GM12878 (cell line): ENCODE measurements at regions not wholly inside any gene's neighbourhood (a gene's known extent, or its start where the extent isn't known, plus 50 kb on each side); places are given as distances from the start of the nearest gene placed in this dataset.

Source experiments
- ATF7 ChIP-seq: fragments of 450-650 bp; IDR thresholded peaks from 2 replicates; pipeline ENCODE4 v1.6.1; 2016; ENCODE audit warnings: low read depth, mild to moderate bottlenecking
- CBX5 ChIP-seq: sonication (generic); IDR thresholded peaks from 2 replicates; pipeline ENCODE4 v1.6.1; 2016; ENCODE audit warnings: low read depth, moderate library complexity, mild to moderate bottlenecking, inconsistent platforms
- EZH2 ChIP-seq: IDR thresholded peaks from 2 replicates; pipeline ENCODE4 v1.6.1; 2012; ENCODE audit warnings: low read depth, mild to moderate bottlenecking, control low read depth, inconsistent platforms, low read length, borderline replicate concordance; ENCODE audit not compliant: control insufficient read depth
- GABPA ChIP-seq: IDR thresholded peaks from 2 replicates; pipeline ENCODE4 v1.6.1; 2014; ENCODE audit warnings: antibody characterized with exemption, low read depth, mild to moderate bottlenecking, inconsistent platforms
- HDAC6 ChIP-seq: fragments of 200-600 bp; sonication (generic); IDR thresholded peaks from one replicate; pipeline ENCODE4 v1.8.0; 2017; ENCODE audit warnings: antibody characterized with exemption; ENCODE audit not compliant: unreplicated experiment
- MYB ChIP-seq: fragments of 150-350 bp; IDR thresholded peaks from 2 replicates; pipeline ENCODE4 v1.6.1; 2014; ENCODE audit warnings: mild to moderate bottlenecking, low read depth, low read length, borderline replicate concordance
- NFYB ChIP-seq: IDR thresholded peaks from 2 replicates; pipeline ENCODE4 v1.6.1; 2011; ENCODE audit warnings: low read depth, mild to moderate bottlenecking, low read length, improper control_type of control experiment, moderate library complexity; ENCODE audit not compliant: insufficient read depth
- NR2F1 ChIP-seq: fragments of 450-650 bp; conservative IDR thresholded peaks from 2 replicates; pipeline ENCODE4 v1.6.1; 2017; ENCODE audit warnings: mild to moderate bottlenecking
- POU2F2 ChIP-seq: IDR thresholded peaks from 3 replicates; pipeline ENCODE4 v1.6.1; 2011; ENCODE audit warnings: low read depth, mild to moderate bottlenecking, low read length, borderline replicate concordance
- SP1 ChIP-seq: IDR thresholded peaks from one replicate; pipeline ENCODE4 v1.6.1; 2011; ENCODE audit warnings: low read depth, low read length
- TF ChIP-seq, protein P1 (sequence below): fragments of 450-650 bp; IDR thresholded peaks from 2 replicates; pipeline ENCODE4 v1.6.1; 2017; ENCODE audit warnings: low read depth, mild to moderate bottlenecking, moderate library complexity
- TF ChIP-seq, protein P2 (sequence below): IDR thresholded peaks from 2 replicates; pipeline ENCODE4 v1.6.1; 2012; ENCODE audit warnings: improper control_type of control experiment, low read depth, low read length; ENCODE audit not compliant: insufficient replicate concordance
- TF ChIP-seq, protein P3 (sequence below): fragments of 450-650 bp; IDR thresholded peaks from 2 replicates; pipeline ENCODE4 v1.6.1; 2017; ENCODE audit warnings: mild to moderate bottlenecking, moderate library complexity
- TF ChIP-seq, protein P4 (sequence below): IDR thresholded peaks from 2 replicates; pipeline ENCODE4 v1.6.1; 2011; ENCODE audit warnings: low read depth, mild to moderate bottlenecking, low read length, moderate library complexity, borderline replicate concordance; ENCODE audit errors: extremely low read depth

DNA sequence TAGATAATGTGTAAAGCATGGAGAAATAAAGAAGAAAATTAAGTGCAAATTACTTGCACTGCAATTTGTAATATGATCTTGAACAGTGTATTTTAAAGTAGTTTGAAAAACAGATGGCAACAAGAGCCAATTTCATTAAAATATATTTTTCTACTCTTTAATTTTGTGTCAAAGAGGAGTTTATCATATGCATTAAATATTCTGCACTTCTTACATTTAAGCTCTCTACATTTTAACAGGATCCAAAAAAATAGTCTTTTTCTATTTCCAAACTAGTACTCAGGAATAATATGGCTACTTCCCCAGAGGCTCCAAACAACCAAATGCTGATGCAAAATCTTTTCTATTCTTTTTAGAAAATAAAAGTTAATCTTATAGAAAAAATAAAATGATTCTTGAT lies 1221.5 kb downstream of the FSCB start (continued):
- TF ChIP-seq, protein P1, sequence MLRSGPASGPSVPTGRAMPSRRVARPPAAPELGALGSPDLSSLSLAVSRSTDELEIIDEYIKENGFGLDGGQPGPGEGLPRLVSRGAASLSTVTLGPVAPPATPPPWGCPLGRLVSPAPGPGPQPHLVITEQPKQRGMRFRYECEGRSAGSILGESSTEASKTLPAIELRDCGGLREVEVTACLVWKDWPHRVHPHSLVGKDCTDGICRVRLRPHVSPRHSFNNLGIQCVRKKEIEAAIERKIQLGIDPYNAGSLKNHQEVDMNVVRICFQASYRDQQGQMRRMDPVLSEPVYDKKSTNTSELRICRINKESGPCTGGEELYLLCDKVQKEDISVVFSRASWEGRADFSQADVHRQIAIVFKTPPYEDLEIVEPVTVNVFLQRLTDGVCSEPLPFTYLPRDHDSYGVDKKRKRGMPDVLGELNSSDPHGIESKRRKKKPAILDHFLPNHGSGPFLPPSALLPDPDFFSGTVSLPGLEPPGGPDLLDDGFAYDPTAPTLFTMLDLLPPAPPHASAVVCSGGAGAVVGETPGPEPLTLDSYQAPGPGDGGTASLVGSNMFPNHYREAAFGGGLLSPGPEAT = no peak
- TF ChIP-seq HDAC6 (no peak), CBX5 (no peak), NFYB (no peak), POU2F2 (no peak), EZH2 (no peak), NR2F1 (no peak), SP1 (no peak), ATF7 (no peak), MYB (no peak), GABPA (no peak)
- TF ChIP-seq, protein P2, sequence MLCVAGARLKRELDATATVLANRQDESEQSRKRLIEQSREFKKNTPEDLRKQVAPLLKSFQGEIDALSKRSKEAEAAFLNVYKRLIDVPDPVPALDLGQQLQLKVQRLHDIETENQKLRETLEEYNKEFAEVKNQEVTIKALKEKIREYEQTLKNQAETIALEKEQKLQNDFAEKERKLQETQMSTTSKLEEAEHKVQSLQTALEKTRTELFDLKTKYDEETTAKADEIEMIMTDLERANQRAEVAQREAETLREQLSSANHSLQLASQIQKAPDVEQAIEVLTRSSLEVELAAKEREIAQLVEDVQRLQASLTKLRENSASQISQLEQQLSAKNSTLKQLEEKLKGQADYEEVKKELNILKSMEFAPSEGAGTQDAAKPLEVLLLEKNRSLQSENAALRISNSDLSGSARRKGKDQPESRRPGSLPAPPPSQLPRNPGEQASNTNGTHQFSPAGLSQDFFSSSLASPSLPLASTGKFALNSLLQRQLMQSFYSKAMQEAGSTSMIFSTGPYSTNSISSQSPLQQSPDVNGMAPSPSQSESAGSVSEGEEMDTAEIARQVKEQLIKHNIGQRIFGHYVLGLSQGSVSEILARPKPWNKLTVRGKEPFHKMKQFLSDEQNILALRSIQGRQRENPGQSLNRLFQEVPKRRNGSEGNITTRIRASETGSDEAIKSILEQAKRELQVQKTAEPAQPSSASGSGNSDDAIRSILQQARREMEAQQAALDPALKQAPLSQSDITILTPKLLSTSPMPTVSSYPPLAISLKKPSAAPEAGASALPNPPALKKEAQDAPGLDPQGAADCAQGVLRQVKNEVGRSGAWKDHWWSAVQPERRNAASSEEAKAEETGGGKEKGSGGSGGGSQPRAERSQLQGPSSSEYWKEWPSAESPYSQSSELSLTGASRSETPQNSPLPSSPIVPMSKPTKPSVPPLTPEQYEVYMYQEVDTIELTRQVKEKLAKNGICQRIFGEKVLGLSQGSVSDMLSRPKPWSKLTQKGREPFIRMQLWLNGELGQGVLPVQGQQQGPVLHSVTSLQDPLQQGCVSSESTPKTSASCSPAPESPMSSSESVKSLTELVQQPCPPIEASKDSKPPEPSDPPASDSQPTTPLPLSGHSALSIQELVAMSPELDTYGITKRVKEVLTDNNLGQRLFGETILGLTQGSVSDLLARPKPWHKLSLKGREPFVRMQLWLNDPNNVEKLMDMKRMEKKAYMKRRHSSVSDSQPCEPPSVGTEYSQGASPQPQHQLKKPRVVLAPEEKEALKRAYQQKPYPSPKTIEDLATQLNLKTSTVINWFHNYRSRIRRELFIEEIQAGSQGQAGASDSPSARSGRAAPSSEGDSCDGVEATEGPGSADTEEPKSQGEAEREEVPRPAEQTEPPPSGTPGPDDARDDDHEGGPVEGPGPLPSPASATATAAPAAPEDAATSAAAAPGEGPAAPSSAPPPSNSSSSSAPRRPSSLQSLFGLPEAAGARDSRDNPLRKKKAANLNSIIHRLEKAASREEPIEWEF = no peak
- TF ChIP-seq, protein P3, sequence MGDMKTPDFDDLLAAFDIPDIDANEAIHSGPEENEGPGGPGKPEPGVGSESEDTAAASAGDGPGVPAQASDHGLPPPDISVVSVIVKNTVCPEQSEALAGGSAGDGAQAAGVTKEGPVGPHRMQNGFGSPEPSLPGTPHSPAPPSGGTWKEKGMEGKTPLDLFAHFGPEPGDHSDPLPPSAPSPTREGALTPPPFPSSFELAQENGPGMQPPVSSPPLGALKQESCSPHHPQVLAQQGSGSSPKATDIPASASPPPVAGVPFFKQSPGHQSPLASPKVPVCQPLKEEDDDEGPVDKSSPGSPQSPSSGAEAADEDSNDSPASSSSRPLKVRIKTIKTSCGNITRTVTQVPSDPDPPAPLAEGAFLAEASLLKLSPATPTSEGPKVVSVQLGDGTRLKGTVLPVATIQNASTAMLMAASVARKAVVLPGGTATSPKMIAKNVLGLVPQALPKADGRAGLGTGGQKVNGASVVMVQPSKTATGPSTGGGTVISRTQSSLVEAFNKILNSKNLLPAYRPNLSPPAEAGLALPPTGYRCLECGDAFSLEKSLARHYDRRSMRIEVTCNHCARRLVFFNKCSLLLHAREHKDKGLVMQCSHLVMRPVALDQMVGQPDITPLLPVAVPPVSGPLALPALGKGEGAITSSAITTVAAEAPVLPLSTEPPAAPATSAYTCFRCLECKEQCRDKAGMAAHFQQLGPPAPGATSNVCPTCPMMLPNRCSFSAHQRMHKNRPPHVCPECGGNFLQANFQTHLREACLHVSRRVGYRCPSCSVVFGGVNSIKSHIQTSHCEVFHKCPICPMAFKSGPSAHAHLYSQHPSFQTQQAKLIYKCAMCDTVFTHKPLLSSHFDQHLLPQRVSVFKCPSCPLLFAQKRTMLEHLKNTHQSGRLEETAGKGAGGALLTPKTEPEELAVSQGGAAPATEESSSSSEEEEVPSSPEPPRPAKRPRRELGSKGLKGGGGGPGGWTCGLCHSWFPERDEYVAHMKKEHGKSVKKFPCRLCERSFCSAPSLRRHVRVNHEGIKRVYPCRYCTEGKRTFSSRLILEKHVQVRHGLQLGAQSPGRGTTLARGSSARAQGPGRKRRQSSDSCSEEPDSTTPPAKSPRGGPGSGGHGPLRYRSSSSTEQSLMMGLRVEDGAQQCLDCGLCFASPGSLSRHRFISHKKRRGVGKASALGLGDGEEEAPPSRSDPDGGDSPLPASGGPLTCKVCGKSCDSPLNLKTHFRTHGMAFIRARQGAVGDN = no peak
- TF ChIP-seq, protein P4, sequence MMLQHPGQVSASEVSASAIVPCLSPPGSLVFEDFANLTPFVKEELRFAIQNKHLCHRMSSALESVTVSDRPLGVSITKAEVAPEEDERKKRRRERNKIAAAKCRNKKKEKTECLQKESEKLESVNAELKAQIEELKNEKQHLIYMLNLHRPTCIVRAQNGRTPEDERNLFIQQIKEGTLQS = no peak
